Fibroblast of the conjunctiva (primary cell): ENCODE measurements at regions not wholly inside any gene's neighbourhood (a gene's known extent, or its start where the extent isn't known, plus 50 kb on each side); places are given as distances from the start of the nearest gene placed in this dataset.
A peak's percentile ranks its signal among the peaks of the same experiment; 100 is the strongest.
"Not testable (repeated sequence)": the region's sequence is repeated elsewhere in the genome, so short reads cannot be mapped to it uniquely, and the experiment has no call there.

Source experiments
- DNase-seq: peaks from one replicate; pipeline ENCODE4 v3.0.0-alpha.2; 2010; ENCODE audit warnings: low read depth

DNA sequence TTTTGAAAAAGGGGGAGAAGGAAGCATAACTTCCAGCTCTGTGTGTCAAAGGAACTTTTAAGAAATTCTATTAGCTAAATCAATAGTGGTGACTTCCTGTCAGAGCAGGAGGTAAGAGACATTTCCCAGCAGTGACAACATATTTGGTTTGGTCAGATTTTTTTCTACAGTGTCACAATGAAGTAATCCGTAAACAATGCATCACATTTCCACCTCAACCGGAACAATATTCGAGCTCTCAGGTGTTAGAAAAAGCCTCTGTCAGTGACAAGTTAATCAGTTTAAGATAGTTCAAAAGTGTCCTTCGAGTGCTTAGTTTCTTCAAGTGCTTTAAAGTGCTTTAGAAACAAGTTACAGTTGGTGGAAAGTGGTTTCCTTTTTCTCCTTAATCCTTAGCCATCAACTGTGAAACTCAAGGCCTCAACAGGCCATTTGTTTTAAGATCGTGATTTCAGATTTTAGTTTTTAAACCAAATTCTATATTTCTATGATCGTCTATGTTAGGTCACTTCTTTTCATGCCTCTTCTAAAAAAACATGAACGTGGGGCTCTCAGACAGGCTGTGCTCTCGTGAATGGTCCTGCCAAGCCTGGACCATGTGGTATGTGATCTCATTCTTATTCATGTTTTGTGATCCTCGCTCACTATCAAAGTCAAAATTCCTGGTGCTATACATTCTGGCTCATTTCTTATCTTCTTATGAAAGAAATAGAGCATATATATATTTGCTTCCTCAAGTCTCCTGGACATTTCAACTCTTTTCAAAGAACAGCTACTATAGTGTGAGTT is 181.9 kb upstream of the HMHB1 start:
- DNase-seq = no peak

DNA sequence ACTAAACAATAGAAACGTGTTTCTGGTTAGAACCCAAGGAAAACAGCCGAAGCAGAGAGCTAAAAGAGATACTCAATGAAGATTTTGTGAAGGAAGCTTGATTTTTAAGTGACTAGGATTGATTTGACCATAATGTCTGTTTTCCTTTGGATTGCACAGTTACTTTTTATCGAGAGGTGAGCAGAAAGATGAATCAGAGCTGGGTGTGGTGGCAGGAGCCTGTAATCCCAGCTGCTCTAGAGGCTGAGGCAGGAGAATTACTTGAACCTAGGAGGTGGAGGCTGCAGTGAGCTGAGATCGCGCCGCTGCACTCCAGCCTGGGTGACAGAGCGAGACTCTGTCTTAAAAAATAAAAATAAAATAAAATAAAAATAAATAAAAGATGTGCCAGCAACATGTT is 186.9 kb upstream of the HMHB1 start:
- not testable (repeated sequence) for DNase-seq

DNA sequence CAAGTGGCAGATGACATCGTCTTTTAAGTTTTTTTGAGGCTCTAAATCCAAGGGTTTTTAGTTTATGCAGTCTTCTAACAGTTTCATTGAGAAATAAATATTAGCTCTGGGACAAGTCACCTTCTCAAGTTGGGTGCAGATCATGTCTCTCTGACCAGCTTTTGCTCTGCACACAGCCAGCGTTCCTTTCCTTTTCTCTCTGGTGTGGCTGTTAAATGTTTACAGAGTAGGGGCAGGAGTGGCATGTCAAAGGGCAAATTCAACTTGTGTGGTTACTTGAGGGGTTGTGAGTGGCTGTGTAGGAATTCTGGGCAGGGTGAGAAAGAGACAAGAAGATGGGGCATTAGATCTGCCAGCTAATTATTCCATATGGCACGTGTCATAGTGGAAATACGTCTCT is 187.5 kb upstream of the HMHB1 start:
- no peak for DNase-seq

DNA sequence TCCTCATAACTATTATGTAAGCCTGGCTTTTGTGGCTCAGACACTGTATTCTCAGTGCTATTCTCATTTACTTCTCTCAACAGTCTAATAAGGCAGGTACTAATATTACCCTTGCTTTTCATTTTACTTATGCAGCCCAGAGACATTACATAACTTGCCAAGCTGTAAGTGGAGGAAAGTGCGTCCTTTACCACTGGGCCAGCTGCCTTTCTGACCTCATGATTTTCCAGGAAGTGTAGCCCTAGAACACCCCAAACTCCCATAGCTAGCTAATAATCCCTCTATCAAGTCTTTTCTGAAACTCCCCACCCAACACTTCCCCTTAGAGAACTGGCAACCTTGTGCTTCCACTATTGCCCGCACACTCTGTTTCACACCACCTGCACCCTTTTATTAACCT is 192.9 kb upstream of the HMHB1 start:
- DNase-seq = no peak

DNA sequence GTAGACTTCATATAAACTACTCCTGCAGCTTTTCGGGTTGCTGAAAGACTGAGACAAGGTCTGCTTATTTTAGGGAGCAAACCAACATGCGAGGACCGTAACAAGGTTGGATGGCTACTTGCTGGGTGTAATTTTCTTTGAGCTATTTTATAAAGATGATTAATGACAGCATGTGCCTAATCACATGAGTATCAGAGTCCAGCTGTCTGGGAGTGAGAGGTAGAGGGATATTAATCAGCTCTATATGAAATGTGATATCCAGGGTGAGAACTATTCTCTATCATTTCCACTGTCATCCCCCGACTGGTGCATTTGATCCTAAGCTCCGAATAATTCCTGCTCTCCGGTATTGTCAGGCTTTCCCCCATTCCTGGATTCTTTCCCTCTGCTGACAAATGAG is 193.8 kb upstream of the HMHB1 start:
- no peak for DNase-seq

DNA sequence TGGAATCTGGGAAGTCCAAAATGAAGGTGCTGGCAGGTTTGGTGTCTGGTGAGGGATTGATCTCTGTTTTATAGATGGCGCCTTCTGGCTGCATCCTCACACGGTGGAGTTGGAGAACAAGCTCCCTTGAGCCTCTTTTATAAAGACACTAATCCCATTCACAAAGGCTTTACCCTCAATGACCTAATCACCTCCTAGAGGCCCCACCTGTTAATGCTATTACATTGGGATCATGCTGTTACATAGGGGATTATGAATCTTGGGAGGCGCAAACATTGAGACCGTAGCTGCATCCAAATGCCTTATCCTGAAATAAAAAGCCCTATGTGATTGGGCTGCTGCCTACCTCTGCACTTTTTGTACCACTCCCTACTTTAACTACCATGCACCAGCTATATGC is 197.1 kb upstream of the HMHB1 start:
- DNase-seq = no peak

DNA sequence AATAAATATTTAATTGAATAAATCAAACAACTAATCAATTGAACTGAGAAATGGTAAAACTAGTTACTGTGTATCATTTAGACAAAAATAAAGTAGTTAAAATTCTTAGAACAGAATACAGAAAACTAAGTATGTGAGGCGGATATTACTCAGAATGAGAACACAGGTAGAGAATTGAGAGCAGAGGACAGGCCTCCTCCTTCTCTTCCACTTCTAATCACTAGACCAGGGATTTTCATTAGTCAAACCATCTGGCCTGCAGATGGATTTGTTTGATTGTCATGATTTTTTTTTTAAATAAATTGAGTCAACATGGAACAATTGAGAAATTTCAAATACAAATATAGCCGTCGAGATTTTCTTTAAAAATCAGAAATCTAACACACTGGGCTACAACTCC is 198.6 kb upstream of the HMHB1 start:
- DNase-seq = no peak

DNA sequence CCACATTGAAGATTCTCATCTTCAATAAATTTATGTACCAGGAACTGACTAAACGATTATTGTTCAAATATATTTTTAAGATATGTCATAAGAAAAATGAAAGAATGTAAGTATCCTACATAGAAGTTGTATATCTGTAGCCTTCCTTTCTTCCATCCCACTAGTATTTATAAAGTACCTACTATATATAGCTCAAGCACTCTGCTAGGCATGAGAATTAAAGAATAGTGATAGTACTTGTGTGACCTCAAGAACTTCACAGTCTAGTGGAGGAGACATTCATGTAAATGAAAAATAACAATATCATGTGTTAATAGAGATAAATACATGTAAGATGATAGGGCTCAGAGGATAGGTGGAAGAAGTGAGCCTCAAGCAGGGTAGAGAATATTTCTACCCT is 201.0 kb upstream of the HMHB1 start:
- DNase-seq = no peak

DNA sequence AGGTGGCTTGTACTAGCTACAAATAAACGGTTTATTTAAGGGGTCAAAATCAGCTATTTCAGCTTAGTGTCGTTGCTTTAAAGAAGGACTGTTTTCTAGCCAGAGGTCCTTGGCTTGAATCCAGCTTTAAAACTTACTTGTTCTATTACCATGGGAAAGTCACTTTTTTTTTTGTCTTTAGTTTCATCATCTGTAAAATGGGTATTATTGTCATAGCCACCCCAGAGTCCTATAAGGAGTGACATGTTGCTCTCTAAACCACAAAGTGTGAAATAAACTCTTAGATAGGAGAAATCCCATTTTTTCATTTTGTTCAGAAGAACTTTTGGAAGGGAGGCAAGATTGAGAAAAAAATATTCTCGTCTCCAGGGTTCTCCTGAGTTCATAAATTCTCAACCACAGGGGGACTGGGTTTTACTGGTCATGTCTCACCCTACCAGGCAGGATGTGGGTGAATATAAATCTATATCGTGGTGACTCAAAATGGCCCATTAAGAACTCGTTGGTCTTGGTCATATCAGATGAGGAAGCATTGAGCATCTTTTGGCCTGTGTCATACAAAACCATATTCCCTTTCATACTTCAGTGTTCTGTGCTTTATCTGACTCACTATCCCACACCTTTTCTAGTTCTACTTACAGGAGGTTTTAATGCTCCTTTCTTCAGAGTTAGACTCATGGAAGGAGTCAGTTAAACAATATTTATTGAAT is 202.7 kb upstream of the NR3C1 start:
- no peak for DNase-seq

DNA sequence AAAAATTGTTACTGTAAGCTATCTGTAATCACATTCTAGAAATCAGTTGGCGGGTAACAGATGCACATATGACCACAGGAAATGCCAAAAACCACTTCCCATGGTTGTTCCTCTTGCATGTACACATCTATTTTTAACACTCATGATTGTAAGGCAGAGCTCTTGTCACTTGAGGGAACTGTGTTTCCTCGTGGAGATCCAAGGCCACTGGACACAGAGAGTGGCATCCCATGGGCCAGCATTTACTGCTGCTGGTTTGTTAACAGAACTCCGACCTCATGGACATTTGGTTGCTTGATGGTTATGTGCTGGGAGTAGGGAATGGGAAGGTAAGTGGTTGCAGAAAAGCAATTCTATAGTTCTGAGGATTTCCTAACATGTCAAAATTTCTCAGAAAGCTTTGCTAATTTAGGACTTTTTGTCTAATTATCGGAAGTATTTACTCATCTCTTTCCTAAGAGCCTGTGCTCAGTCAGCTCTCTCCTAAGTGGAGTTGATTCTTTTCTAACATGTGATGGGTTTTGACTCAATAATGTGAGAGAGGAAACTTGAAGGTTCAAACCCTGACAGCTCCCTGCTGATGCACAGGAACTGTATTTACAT is 202.0 kb upstream of the NR3C1 start:
- DNase-seq = no peak

DNA sequence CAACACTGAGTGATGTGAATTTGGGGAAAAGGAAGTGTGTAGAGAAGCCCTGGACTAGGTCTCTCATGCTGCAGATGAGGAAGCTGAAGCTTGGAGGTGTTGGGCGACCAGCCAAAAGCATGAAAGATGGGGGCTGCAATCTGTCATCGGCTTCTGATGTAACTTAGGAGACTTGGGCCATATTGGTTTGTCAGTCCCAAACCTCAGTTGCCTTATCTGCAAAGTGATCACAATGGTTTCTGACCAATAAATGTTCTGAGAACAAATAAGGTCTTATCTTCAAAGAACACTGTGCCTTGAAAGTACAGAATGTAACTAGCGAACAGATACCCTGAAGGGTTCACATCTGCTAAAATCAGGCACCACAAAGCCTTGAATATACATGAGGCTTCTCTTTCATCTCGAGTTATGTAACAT is 198.4 kb upstream of the NR3C1 start:
- no peak for DNase-seq

DNA sequence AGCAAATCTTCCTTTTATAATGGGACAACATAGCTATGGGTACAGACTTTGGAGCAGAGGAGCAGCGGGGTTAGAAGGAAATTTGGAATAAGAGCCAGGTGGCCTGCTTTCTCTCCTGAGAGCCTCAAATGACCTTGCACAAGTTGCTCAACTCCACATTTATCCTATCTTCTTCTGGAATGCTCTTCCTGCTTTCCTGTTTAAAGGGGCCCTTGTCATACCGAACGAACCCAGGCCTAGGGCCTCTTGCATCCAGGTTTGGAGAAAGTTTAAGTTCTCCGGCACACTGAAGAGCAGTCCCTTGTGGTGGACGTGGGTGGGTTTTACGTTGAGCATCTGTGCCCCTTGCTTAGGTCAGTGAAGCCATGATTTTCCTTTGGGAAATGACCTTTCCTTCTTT is 197.9 kb upstream of the NR3C1 start:
- DNase-seq = no peak

DNA sequence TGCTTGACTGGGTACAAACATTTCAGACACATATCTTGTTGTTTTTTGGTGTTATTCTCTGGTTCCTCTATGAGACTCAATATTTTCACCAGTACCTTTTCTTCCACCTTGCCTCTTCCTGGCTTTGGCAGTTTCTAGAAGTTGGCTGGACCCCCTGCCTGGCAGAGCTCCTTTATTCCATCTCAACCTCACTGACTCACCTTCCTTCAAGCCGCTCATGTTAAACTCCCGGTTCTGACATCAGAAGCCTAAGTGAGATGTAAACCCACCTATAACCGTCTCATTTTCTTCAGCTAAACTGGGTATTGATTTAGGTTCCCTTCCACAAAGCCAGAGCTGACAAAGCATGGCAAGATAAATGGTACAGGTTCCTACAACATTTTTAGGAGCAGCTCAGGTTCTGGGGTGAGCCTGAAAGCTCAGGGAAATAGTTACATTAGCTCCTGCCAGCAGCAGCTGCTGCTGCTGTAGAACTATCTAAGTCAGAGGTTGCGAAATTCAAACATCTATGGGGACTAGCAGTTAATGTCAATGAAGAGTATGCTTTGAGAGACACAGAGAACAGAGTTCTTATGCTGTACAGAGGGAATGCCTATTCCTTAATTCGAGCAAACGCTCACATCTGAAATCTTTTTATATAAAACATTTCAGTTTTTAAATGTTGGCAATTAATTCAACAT is 197.1 kb upstream of the NR3C1 start:
- DNase-seq = peak; percentile 17

DNA sequence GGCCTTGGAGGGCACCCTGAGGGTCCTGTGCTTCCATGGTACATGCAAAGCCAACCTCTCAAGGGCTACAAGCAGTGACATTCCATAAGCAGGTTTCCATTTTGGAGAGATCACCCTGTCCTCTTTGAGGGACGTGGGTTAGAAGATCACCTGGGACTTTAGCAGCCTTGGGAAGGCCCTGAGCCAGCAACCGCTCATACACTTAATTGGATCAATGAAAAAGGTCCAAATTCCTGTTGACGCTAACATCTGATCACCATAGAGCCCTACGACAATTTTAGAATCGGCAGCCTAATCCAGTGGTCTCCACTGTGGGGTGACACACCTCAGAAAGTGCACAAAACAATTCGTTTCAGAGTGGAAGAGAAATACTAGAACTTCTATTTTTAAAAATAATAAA is 196.0 kb upstream of the NR3C1 start:
- DNase-seq = no peak

DNA sequence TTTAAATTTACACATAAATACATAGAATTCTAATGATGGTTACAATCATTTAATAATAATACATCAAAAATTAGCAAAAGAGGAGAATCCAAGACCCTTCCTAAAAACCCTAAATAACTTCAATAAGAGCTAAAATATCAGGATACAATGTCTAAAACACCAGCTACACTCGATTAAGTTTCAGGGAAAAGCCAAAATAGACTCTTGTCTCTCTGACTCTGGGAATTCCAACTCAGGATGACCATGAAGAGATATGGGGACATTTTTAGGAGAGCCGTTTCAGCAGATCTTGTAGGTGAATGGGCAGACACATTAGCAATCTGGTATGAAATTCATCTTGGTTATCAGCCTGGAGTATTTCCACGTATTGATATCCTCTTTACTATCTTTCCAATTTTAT is 193.3 kb upstream of the NR3C1 start:
- no peak for DNase-seq

DNA sequence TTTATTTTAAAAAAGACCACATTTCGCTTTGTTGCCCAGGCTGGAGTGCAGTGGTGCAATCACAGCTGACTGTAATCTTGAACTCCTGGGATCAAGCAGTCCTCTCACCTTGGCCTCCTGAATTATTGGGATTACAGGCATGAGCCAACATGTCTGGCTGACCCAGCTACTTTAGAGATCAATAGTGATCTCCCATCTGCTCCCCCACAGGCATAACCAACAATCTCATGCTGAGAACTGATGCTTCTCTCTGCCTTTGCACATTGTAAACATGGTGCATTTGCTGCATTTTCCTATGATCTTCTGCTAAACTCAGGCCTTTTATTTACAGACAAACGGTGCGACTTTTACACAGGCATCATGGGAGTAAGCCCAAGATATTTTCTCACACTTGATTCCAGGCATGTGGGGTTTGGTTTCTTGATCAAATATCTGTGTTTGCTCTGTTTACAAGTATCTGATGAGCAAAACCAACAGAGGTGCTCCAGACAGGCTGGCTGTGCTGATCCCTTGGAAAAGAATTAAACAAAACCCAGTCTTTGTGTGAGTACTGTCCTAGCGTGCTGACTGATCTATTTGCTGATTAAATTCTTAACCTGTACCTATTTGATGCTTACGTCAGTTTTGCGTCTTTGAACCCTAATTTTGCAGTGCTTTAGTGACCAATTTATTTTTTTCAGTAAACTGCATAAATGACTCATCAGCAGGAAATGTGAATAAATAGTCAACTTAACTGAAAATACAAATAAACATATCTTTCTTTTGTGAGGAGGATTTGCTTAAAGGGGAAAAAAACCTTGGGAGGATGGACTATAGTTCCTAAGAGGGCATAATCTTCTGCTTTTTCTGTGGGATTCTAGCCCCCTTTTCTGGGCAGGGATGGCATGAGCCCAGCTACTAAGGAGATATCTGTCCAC is 191.7 kb upstream of the NR3C1 start:
- DNase-seq = no peak

DNA sequence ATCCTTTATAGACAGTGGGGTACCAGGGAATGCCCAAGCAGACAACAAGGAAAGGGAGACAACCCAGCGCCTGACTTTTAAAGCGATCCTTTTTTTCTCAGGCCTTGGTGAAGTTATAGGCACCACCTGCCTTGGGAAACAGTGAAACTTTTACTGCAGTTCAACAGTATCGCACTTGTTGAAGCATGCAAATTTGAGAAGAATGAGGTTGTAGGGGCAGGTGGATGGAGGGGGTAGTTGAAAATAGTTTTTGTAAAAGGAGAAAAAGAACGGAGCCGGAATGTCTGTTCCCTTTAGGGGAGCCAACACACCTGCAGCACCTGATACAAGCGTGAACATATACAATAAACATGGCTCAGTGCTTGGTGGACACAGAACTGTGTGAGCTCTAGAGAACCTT is 190.2 kb upstream of the NR3C1 start:
- DNase-seq = no peak

DNA sequence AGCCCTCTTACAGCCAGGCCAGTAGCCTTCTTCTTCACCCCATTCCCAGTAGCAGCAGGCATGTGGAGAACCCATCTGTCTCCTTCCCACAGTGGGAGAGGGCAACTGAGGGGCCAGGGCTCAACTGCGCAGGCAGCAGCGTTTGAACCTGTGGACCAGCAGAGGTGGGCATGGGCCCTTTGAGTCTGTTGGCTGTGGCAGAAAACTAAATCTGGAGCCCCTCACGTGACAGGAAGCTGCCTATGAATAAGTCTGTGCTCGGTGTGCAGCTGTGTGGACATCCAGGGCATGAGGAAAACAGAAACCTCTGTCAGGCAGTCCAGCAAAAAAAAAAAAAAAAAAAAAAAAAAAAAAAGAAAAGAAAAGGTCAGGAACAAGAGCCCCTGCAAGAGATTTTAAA is 189.2 kb upstream of the NR3C1 start:
- DNase-seq = no peak

DNA sequence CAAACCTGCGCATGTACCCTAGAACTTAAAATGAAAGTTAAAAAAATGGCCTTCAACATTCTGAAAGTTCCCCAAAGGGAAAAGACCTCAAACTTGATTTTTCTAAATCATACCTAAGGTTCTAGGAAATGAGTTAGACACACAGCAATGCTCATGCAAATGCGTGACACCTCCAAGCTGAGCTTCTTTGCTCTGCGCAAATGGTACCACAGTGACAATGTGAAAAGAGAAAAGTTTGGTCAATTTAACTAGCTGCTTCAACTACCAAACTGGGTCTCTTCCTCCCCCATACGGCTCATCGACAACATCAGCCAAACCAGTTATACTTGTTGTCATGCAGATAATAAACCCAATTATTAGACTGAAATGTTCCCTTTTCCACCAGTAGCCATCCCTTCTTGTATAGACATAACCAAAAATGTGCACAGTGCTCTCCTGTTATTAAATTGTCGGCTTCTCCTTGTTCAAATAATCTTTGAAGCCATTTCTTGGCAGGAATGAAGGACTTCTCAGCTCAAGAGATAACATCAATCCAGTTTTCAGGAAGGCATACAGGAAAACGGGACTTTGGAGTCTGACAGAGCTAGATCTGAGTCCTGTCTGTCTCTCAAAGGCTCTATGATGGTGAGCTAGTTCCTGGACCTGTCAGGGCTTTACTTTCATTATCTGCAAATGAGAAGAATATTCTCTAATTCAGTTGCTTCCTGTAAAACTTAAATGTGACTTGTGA is 185.6 kb upstream of the NR3C1 start:
- no peak for DNase-seq

DNA sequence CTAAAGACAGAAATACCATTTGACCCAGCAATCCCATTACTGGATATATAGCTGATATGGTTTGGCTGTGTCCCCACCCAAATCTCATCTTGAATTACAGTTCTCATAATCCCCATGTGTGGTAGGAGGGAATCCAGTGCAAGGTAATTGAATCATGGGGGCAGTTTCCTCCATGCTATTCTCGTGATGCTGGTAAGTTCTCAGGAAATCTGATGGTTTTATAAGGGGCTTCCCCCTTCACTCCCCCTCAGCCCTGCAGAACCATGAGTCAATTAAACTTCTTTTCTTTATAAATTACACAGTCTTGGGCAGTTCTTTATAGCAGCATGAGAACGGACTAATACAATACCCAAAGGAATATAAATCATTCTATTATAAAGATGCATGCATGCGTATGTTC is 184.6 kb upstream of the NR3C1 start:
- DNase-seq = not testable (repeated sequence)

DNA sequence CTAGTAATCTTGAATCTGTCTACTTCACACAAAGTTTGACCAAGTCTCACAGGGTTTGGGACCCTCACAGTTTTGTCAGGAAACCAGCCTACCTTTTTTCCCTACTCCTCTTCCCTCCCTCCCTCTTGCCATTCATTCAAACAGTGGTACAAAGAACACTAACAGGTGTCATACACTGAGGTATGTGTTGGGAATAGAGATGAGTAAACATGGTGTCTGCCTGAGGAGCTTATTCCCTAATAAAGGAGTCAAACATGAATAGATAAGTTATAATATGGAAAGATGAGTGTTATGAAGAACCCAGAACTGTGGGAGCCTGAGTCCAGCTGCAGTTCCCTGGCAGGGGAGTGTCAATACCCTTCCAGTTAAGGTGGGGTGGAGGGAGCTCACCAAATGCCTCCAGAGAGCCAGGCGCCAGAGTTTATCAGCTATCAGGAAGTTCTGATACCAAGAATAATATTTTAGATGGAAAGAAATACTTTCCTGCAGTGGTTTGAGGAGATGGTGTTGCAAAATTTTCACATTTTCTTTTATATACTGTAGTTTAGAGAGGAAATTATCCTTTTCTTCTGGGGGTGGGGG is 183.4 kb upstream of the NR3C1 start:
- no peak for DNase-seq
